NT2/D1 (cell line): ENCODE measurements at regions not wholly inside any gene's neighbourhood (a gene's known extent, or its start where the extent isn't known, plus 50 kb on each side); places are given as distances from the start of the nearest gene placed in this dataset.

Experiments used
- YY1 ChIP-seq: IDR thresholded peaks from 2 replicates; pipeline ENCODE4 v1.6.1; 2011; ENCODE audit not compliant: insufficient read length, insufficient read depth
- ZNF274 ChIP-seq: IDR thresholded peaks from 2 replicates; pipeline ENCODE4 v1.6.1; 2011; ENCODE audit warnings: mild to moderate bottlenecking, low read depth, low read length

DNA sequence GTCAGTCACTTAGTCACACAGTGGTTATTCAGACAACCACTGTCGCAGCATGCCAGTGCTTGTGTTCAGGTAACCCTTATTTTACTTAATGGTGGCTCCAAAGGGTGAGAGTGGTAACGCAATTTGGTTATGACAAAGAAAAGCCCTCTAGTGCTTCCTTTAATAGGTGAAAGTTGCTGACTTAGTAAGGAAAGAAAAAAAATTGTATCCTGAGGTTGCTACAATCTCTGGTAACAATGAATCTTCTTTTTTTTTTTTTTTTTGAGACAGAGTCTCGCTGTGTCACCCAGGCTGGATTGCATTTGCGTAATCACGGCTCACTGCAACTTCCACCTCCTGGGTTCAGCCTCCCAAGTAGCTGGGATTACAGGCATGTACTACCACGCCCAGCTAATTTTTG lies 64.5 kb downstream of the C11orf91 start:
- TF ChIP-seq ZNF274 (no peak), YY1 (no peak)
